BLaER1 (cell line): ENCODE measurements at regions not wholly inside any gene's neighbourhood (a gene's known extent, or its start where the extent isn't known, plus 50 kb on each side); places are given as distances from the start of the nearest gene placed in this dataset.
"Not testable (repeated sequence)": the region's sequence is repeated elsewhere in the genome, so short reads cannot be mapped to it uniquely, and the experiment has no call there.

Source experiments
- H3K27ac ChIP-seq: shearing (Covaris generic); formaldehyde crosslinking; 2 replicates; pipeline ENCODE4 v1.8.1; 2022
- H3K27me3 ChIP-seq: shearing (Covaris generic); formaldehyde crosslinking; 2 replicates; pipeline ENCODE4 v1.8.1; 2022
- H3K36me3 ChIP-seq: shearing (Covaris generic); formaldehyde crosslinking; 2 replicates; pipeline ENCODE4 v1.8.1; 2022
- H3K4me1 ChIP-seq: shearing (Covaris generic); formaldehyde crosslinking; 2 replicates; pipeline ENCODE4 v1.8.1; 2022
- H3K4me2 ChIP-seq: shearing (Covaris generic); formaldehyde crosslinking; 2 replicates; pipeline ENCODE4 v1.8.1; 2022
- H3K4me3 ChIP-seq: shearing (Covaris generic); formaldehyde crosslinking; 2 replicates; pipeline ENCODE4 v1.8.1; 2022
- H3K9ac ChIP-seq: shearing (Covaris generic); formaldehyde crosslinking; 2 replicates; pipeline ENCODE4 v1.8.1; 2022
- H3K9me3 ChIP-seq: shearing (Covaris generic); formaldehyde crosslinking; 2 replicates; pipeline ENCODE4 v1.8.1; 2022
- H4K20me1 ChIP-seq: shearing (Covaris generic); formaldehyde crosslinking; 2 replicates; pipeline ENCODE4 v1.8.1; 2022
- Cebpa-rat ChIP-seq: shearing (Covaris generic); IDR thresholded peaks from 2 replicates; pipeline ENCODE4 v1.8.1; 2022

DNA sequence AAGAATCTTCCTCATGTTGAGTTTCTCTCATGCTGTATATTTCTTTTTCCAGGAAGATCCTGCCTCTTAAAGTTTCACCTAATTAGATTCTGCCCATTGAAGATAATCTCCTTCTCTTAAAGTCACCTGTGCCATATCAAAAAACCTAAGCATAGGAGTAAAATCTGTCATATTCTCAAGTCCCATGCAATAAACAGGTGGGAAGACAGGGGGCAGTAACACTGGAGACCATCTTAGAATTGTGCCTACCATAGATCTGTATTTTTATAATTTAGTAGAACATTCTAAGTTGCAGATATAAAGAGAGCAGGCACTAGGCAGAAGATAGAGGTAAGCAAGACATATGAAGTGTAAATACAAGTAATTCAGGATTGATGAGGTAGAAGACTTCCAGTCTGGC is 763.5 kb upstream of the MANEA start:
- no peak overlapping the region for H3K4me3 ChIP-seq
- no peaks in the 10 kb centered on the region for H3K36me3 ChIP-seq
- H3K9me3 ChIP-seq: no peaks in the 10 kb centered on the region
- no peak overlapping the region for H3K9ac ChIP-seq
- H3K27me3 ChIP-seq: no peaks in the 10 kb centered on the region
- no peak for TF ChIP-seq Cebpa-rat
- no peak overlapping the region for H3K4me2 ChIP-seq
- no peak overlapping the region for H3K27ac ChIP-seq
- H4K20me1 ChIP-seq: no peaks in the 10 kb centered on the region
- H3K4me1 ChIP-seq: no peaks in the 10 kb centered on the region

- Histone ChIP-seq H3K27ac (no peak overlapping the region), H3K9me3 (no peaks in the 10 kb centered on the region), H3K4me1 (no peaks in the 10 kb centered on the region), H3K4me3 (no peak overlapping the region), H3K36me3 (no peaks in the 10 kb centered on the region), H4K20me1 (no peaks in the 10 kb centered on the region), H3K4me2 (no peak overlapping the region), H3K9ac (no peak overlapping the region), H3K27me3 (no peaks in the 10 kb centered on the region)
- TF ChIP-seq Cebpa-rat: no peak
Observed at GRCh38 chr6:94801344-94801743, 776.0 kb upstream of the MANEA start.

DNA sequence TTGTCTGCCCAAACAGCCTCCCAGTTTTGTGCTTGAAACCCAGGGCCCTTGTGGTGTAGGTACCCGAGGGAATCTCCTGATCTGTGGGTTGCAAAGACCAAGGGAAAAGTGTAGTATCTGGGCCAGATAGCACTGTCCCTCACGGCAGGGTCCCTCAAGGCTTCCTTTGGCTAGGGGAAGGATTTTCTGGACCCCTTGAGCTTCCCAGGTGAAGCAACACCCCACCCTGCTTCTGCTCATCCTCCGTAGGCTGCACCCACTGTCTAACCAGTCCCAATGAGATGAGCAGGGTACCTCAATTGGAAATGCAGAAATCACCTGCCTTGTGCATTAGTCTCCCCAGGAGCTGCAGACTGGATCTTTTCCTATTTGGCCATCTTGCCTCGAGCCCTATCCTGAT is 791.8 kb upstream of the MANEA start:
- H3K27me3 ChIP-seq: no peaks in the 10 kb centered on the region
- no peaks in the 10 kb centered on the region for H4K20me1 ChIP-seq
- H3K27ac ChIP-seq: peak overlapping the region; percentile 6; the same call in 1 of the 2 replicates
- no peaks in the 10 kb centered on the region for H3K9me3 ChIP-seq
- peaks cover 7% of the 10 kb centered on the region; the same call in 1 of the 2 replicates for H3K4me1 ChIP-seq
- H3K4me2 ChIP-seq: no peak overlapping the region
- H3K9ac ChIP-seq: no peak overlapping the region
- H3K36me3 ChIP-seq: no peaks in the 10 kb centered on the region
- no peak for TF ChIP-seq Cebpa-rat
- no peak overlapping the region for H3K4me3 ChIP-seq

DNA sequence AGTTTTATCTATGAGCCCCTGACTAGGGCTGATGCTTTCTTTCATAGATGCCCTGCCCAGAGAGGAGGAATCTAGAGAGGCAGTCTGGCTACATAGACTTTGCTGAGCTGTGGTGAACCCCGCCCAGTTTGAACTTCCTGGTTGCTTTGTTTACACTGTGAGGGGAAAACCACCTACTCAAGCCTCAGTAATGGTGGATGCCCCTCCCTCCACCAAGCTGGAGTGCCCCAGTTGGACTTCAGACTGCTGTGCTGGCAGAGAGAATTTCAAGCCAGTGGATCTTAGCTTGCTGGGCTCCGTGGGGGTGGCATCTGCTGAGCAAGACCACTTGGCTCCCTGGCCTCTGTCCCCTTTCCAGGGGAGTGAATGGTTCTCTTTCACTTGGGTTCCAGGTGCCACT is 792.3 kb upstream of the MANEA start:
- not testable (repeated sequence) for H4K20me1 ChIP-seq, H3K4me3 ChIP-seq, H3K36me3 ChIP-seq, H3K9me3 ChIP-seq, H3K4me2 ChIP-seq, H3K27me3 ChIP-seq, H3K9ac ChIP-seq, H3K4me1 ChIP-seq
- peak overlapping the region; percentile 6; the same call in 1 of the 2 replicates for H3K27ac ChIP-seq

GRCh38 chr6:94769197-94769596 is 808.1 kb upstream of the MANEA start:
- H3K4me2 ChIP-seq: no peak overlapping the region
- H3K36me3 ChIP-seq: no peaks in the 10 kb centered on the region
- no peaks in the 10 kb centered on the region for H3K27me3 ChIP-seq
- no peaks in the 10 kb centered on the region for H4K20me1 ChIP-seq
- H3K4me3 ChIP-seq: no peak overlapping the region
- TF ChIP-seq Cebpa-rat: no peak
- no peak overlapping the region for H3K9ac ChIP-seq
- no peak overlapping the region for H3K27ac ChIP-seq
- no peaks in the 10 kb centered on the region for H3K4me1 ChIP-seq
- no peaks in the 10 kb centered on the region for H3K9me3 ChIP-seq

- no peaks in the 10 kb centered on the region for H3K27me3 ChIP-seq
- no peaks in the 10 kb centered on the region for H3K36me3 ChIP-seq
- no peak overlapping the region for H3K4me3 ChIP-seq
- H3K4me1 ChIP-seq: peaks cover 9% of the 10 kb centered on the region
- H3K4me2 ChIP-seq: peak overlapping the region; percentile 36; the same call in 1 of the 2 replicates
- no peaks in the 10 kb centered on the region for H3K9me3 ChIP-seq
- H3K9ac ChIP-seq: no peak overlapping the region
- H4K20me1 ChIP-seq: no peaks in the 10 kb centered on the region
- no peak for TF ChIP-seq Cebpa-rat
- H3K27ac ChIP-seq: no peak overlapping the region
Observed at GRCh38 chr6:94751641-94752329, 825.5 kb upstream of the MANEA start.

DNA sequence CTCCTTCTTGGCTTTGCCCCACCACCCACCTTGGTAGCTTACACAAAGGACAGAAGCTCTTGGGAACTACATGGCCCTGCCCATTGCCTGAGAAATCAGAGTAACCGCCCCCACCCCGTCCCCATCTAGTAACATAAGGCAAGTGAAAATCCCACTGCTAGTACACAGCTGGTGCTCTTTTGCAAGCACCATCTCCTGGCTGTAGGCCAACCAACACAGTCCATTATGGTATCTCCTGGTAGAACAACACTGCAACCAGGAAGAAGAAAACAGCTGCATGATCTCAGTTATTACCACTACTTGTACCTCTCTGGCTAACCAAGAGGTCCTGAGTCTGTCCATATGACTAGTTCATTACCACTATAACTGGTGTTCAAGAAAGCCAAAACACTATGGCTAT is 841.1 kb upstream of the MANEA start:
- Histone ChIP-seq H3K27me3 (no peaks in the 10 kb centered on the region), H4K20me1 (no peaks in the 10 kb centered on the region), H3K9me3 (no peaks in the 10 kb centered on the region), H3K36me3 (no peaks in the 10 kb centered on the region), H3K4me3 (no peak overlapping the region), H3K4me2 (no peak overlapping the region), H3K27ac (no peak overlapping the region), H3K4me1 (no peaks in the 10 kb centered on the region), H3K9ac (no peak overlapping the region)
- no peak for TF ChIP-seq Cebpa-rat

- no peak overlapping the region for H3K27ac ChIP-seq
- no peaks in the 10 kb centered on the region for H3K4me1 ChIP-seq
- H3K4me2 ChIP-seq: no peak overlapping the region
- no peak for TF ChIP-seq Cebpa-rat
- no peaks in the 10 kb centered on the region for H3K9me3 ChIP-seq
- no peak overlapping the region for H3K9ac ChIP-seq
- no peaks in the 10 kb centered on the region for H3K27me3 ChIP-seq
- H3K4me3 ChIP-seq: no peak overlapping the region
- H3K36me3 ChIP-seq: no peaks in the 10 kb centered on the region
- no peaks in the 10 kb centered on the region for H4K20me1 ChIP-seq
Observed at GRCh38 chr6:94735270-94735669, 842.1 kb upstream of the MANEA start.

DNA sequence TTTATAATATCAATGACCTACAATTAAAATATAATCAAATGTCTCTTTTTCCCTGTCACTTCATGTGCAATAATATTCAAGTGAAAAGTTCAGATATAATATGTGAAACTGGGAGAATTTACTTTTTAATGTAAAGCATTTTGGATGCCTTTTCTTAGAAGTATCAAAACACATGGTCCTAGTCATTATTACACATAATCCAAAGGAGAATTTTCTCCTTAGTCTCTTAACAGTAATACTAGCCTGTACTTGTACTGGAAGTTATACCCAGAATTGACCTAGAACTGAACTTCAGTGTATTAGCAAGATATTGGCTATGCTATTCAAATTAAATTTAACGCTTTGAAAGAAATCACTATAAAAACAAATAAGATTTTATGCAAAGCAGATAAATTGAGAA is 842.6 kb upstream of the MANEA start:
- no peak for TF ChIP-seq Cebpa-rat
- Histone ChIP-seq H3K9me3 (no peaks in the 10 kb centered on the region), H3K27me3 (no peaks in the 10 kb centered on the region)

DNA sequence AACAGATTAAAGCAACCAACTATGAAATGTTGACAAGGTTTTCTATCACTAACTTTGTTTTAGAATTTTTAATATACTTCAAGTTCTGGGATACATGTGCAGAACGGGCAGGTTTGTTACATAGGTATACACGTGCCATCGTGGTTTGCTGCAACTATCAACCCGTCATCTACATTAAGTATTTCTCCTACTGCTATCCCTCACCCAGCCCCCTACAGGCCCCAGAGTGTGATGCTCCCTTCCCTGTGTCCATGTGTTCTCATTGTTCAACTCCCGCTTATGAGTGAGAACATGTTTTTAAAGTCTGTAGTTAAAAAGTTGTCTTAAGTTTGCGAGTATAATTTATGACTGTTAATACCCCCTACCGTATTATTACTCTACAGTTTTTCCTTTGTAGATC is 844.3 kb upstream of the MANEA start:
- Histone ChIP-seq H3K4me1 (no peaks in the 10 kb centered on the region), H3K27ac (no peak overlapping the region), H4K20me1 (no peaks in the 10 kb centered on the region), H3K4me3 (no peak overlapping the region), H3K9me3 (peaks cover 2% of the 10 kb centered on the region; the same call in 1 of the 2 replicates), H3K4me2 (no peak overlapping the region), H3K36me3 (no peaks in the 10 kb centered on the region), H3K27me3 (no peaks in the 10 kb centered on the region), H3K9ac (no peak overlapping the region)
- TF ChIP-seq Cebpa-rat: no peak

More for the DNA sequence above, 842.6 kb upstream of the MANEA start:
- no peaks in the 10 kb centered on the region for H3K4me1 ChIP-seq
- no peaks in the 10 kb centered on the region for H4K20me1 ChIP-seq
- H3K36me3 ChIP-seq: no peaks in the 10 kb centered on the region
- no peak overlapping the region for H3K9ac ChIP-seq
- H3K27ac ChIP-seq: no peak overlapping the region
- H3K4me2 ChIP-seq: no peak overlapping the region
- H3K4me3 ChIP-seq: no peak overlapping the region

DNA sequence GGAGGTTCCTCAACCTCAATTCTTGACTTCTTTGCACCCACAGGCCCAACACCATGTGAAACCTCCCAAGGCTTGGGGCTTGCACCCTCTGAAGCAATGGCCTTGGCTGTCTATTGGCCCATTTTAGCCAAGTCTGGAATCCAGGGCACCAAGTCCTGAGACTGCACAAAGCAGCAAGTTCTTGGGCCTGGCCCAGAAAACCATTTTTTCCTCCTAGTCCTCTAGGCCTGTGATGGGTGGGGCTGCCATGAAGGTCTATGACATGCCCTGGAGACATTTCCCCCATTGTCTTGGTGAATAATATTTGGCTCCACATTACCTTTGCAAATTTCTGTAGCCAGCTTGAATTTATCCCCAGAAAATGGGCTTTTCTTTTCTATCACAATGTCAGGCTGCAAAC is 849.6 kb upstream of the MANEA start:
- no peak overlapping the region for H3K9ac ChIP-seq
- no peak overlapping the region for H3K4me3 ChIP-seq
- no peaks in the 10 kb centered on the region for H3K36me3 ChIP-seq
- no peak for TF ChIP-seq Cebpa-rat
- no peaks in the 10 kb centered on the region for H4K20me1 ChIP-seq
- no peak overlapping the region for H3K4me2 ChIP-seq
- no peaks in the 10 kb centered on the region for H3K27me3 ChIP-seq
- peaks cover 16% of the 10 kb centered on the region for H3K9me3 ChIP-seq
- H3K27ac ChIP-seq: no peak overlapping the region
- no peaks in the 10 kb centered on the region for H3K4me1 ChIP-seq
